GM12892 (cell line): ENCODE measurements at regions not wholly inside any gene's neighbourhood (a gene's known extent, or its start where the extent isn't known, plus 50 kb on each side); places are given as distances from the start of the nearest gene placed in this dataset.

Experiments used
- POLR2A ChIP-seq: IDR thresholded peaks from 2 replicates; pipeline ENCODE4 v1.6.1; 2011; ENCODE audit warnings: low read depth, low read length, control low read depth
- POLR2AphosphoS5 ChIP-seq: IDR thresholded peaks from 2 replicates; pipeline ENCODE4 v1.6.1; 2011; ENCODE audit warnings: low read depth, low read length, control low read depth
- TAF1 ChIP-seq: IDR thresholded peaks from 2 replicates; pipeline ENCODE4 v1.6.1; 2011; ENCODE audit warnings: low read depth, mild to moderate bottlenecking, control low read depth, low read length, borderline replicate concordance

DNA sequence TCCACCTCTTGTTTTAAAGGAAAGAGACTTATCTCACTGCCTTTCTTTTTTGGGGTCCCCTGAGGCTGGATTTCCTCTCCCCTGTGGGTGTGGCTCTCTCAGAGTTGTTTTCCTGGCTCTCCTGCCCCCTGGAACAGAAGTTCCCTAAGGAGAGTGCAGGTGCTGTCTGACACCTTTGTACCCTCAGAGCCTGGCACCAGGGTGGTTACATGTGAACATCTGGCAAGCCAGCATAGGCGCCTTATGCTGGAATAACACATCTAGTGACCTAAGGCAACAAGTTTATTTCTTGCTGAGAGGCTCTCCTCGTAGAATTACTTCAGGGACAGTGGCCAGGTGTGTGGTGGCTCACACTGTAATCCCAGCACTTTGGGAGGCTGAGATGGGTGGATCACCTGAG lies 172.9 kb upstream of the PTCH1 start:
- TF ChIP-seq POLR2A, result no peak
- TF ChIP-seq POLR2AphosphoS5, result no peak
- TF ChIP-seq TAF1, result no peak
